HG03342 (cell line): ENCODE measurements at regions not wholly inside any gene's neighbourhood (a gene's known extent, or its start where the extent isn't known, plus 50 kb on each side); places are given as distances from the start of the nearest gene placed in this dataset.

Experiments
- ATAC-seq: cut with Tn5 transposase; IDR thresholded peaks from one replicate; pipeline ENCODE4 v1.9.1; 2021; ENCODE audit warnings: mild to moderate bottlenecking, moderate library complexity; ENCODE audit not compliant: unreplicated experiment

DNA sequence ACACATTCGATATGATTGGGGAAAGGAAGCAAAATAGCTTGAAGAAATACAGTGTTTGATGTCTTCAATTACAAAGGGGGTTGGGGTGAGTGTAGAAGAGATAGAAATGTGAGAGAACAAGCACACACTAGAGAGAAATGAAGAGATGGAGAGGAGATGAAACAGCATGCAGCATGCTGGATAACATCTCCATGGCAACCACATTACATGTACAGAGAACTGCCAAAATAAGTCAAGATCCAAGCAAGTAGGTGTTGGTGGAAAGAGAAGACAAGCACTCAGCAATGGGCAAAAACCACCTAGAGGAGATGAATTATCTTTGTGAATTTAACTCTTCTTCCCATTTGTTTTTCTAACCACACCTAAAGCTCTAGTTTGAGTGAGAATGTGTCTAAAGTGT is 289.8 kb downstream of the GRIN2B start:
- no peak for ATAC-seq

- no peak for ATAC-seq
These were observed 293.8 kb downstream of the GRIN2B start for GRCh38 chr12:13687633-13688032.

GRCh38 chr12:13686260-13686659 is 295.1 kb downstream of the GRIN2B start:
- ATAC-seq, result no peak

DNA sequence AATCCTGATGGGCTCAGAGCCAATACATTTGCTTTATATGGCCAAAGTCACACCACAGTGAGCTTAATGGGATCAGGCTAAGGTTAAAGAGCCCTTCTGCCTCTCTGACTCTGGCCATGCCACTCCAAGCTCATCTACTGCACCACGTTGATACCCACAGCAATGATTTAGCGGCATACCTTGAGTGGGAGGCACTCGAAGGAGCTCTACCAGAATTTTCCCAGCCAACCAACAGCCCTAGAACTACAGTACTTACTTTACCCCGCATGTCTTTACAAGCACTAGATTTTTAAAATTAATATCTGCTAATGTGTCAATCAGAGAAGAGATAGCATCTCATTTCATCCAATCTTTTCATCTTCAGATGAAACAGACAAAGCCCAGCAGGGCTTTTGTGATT is 300.5 kb downstream of the GRIN2B start:
- ATAC-seq, result no peak

DNA sequence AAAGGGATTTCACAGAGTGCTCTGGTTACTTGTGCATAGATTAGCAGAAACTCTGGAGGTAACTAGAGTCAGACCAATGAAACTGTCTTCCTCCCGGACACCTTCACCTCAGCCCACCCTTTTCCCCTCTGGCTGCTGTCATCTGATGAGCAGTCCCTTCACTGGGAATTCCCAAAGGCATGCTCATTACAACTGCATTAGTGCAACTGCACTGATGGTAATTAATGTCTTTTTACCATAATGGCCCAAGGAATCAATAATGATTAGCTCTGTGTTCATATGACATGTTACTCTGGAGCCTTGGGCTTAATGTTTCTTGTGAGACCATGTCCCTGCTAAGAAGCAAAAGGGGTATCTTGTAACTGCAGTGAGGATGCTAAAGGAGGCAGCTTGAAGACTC is 304.5 kb downstream of the GRIN2B start:
- no peak for ATAC-seq

DNA sequence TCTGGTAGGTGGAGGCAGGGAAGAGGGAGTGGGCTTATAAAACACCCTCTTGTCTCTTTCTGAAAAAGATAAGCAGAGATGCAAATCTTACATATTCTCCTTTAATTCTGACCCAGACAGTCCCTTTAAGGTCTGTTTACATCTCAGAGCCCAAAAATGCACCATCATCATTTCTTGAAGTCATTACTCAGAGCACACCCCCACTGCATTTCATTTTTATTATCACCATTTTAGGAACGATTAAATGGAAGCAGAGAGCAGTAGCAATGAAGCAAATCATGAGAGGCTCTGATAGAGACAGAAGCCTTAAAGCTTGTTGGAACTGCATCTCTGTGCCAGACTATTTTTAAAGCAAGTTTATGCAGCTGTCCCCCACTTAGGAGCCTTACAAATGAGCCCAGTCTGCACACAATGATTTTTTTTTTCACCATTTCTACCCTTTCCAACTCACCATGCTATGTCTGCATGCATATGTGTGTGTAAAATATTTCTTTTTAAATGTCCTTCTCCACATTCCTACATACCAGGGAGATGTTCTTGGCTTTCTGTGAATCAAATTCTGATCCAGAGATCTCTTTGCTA is 311.0 kb downstream of the GRIN2B start:
- no peak for ATAC-seq

DNA sequence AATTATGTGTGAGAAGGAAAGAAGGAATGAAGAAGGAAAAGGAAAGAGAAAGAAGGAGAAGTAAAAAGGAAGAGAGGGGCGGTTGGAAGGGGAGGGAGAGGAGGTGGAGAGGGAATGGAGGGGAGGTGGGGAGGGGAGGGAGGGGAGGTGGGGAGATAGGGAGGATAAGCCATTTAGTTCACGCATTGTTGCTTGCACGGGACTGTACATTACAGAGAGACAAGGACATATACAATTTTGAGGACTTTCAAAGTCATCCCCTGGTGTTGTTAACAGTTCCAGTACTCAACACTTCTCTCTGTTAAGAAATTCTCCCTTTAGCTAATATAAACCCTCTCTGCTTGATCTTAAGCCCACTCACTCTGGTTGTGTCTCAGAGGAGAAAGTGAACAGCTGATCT is 312.5 kb downstream of the GRIN2B start:
- no peak for ATAC-seq

DNA sequence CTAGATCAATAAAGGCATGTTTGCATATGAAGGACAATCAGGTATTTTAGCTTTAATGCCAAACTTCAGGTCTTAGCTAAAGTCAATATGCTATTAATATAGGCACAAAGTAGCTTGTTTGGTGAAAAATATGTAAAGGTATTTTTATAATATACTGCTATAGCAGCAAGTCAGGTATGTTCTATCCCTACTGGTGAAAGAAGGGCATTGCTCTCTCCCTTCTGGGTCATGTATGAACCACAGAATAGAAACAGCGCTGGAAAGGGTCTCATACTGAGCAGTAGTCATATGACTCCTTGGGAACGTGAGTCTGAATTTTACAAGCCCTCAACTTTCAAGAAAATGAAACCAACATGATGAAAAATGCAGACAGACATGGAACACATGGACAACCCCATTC is 314.6 kb downstream of the GRIN2B start:
- no peak for ATAC-seq

- ATAC-seq, result peak; percentile 76
These were observed 320.2 kb downstream of the GRIN2B start for GRCh38 chr12:13661005-13661887.

DNA sequence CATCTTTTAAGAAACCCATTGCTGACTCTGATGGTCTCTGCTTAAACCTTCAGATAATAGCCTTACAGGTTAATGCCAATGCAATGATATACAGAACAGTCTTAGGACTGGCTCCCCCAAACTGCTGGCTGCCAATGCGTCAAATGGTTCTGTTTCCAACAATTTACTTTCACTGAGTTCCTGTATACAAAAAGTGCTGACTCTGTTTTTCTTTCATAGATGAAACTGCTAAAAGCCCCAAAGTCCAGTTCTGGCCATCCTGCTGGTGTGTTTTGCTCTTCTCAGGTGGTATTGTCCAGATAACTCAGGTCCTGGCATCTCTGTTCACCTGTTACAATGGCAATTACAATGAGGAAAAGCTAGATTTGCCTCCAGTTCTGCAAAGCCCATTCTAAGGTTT is 326.9 kb downstream of the GRIN2B start:
- ATAC-seq, result no peak

- no peak for ATAC-seq
These were observed 329.3 kb downstream of the GRIN2B start for GRCh38 chr12:13652105-13652504.

- no peak for ATAC-seq
These were observed 345.7 kb downstream of the GRIN2B start for GRCh38 chr12:13635709-13636108.

DNA sequence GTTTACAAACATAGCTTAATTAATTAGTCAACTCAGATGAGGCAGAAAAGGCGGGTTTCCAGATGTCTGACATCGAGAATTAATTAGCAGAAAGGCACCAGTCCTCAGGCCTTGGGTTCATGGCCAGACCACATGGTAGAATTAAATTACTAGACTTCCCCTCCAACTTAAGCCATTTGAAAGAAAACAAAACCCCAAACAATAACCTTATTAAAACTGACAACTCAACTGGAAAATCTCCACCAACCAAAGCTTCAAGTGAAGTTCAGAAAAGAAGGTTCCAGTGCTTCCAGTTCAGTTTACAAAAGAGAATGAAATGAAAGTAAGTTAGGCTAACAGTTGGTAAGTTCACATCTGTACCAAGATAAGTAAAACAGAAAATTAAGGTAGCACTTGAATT is 349.5 kb downstream of the GRIN2B start:
- no peak for ATAC-seq

GRCh38 chr12:13630354-13630753 is 351.0 kb downstream of the GRIN2B start:
- no peak for ATAC-seq

GRCh38 chr12:13628067-13628466 is 353.3 kb downstream of the GRIN2B start:
- ATAC-seq, result no peak

GRCh38 chr12:13627536-13627935 is 353.9 kb downstream of the GRIN2B start:
- ATAC-seq, result no peak

DNA sequence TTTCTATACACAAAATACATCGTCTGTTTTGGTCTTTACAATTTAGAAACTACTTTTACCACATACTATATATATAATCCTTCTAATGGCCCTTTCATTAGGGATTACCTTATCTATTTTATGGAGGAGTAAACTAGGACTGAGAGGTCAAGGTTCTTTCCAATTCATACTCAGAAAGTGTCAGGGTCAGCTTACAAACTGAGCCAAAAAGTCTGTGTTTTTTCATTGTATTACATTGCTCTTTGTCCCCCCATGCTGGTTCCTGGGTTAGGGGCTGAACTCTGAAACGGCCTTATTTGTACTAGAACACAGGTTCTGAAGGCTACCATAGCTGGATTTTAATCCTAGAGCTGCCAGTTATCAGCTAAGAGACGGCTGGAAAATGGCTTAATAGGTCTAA is 368.1 kb downstream of the GRIN2B start:
- no peak for ATAC-seq

DNA sequence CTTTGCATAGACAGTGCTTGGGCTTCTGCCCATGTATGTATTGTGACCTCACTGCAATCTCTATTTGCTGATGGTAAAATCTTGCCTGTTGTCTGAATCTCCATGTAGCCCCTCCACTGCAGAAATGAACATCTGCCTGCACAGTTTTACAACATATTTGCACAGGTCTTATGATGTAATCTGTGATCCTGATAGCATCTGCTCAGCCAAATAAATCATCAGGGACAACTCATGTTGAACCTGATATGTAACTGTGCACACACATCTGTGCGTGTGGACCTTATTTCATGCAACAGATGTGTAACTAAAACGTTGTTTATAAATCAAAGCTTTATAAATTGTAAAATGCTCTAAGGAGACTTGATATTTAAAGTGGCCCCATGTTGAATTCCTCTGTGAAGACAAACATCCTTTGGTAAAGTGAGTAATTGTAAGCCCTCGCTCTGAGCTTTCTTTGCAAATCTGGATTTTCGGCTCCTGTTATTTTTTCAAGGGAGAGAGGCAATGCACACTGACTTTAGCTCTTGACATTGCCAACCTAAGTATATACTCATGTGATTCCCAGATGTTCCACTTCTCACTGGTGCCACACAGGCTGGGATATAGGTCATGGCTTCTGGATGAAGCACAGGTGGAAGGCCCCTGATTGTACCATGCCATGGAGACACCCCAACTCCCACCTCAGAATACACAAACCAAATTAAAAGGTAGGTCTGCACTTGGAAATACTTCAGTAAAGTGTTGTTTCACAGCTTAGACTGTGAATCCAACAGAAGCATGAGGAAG is 371.3 kb downstream of the GRIN2B start:
- no peak for ATAC-seq

- ATAC-seq, result no peak
These were observed 375.1 kb downstream of the GRIN2B start for GRCh38 chr12:13606290-13606689.

GRCh38 chr12:13603953-13604352 is 377.4 kb downstream of the GRIN2B start:
- no peak for ATAC-seq

- ATAC-seq, result no peak
These were observed 379.2 kb downstream of the GRIN2B start for GRCh38 chr12:13602172-13602571.

DNA sequence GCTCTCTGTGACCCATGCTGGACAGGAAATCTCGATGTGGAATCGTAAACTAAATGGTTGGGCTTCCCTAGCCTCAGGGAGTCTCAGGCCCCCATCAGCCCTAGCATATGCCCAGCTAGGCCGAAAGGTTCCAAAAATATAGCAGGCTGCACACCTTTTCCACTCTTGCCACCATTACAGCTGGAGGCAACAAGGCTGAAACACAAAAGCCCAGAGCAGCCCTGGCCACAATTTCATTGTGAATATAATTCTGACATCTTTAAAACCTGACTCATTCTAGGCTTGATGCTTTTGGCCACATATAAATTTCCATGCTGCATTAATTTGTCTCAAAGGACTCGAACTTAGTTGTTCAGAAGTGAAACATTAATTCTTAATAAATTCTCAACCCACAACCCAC is 382.2 kb downstream of the GRIN2B start:
- no peak for ATAC-seq
